ENCODE measurements at regions not wholly inside any gene's neighbourhood (a gene's known extent, or its start where the extent isn't known, plus 50 kb on each side); places are given as distances from the start of the nearest gene placed in this dataset.

GRCh38 chr5:152137063-152137462 lies 212.4 kb upstream of the GLRA1 start:
- TF ChIP-seq CTCF (IDR thresholded peaks at IDR 0.05) (no peak), POLR2A (IDR thresholded peaks at IDR 0.05) (no peak)
